ENCODE measurements at regions not wholly inside any gene's neighbourhood (a gene's known extent, or its start where the extent isn't known, plus 50 kb on each side); places are given as distances from the start of the nearest gene placed in this dataset.

- no peak for TF ChIP-seq ZBTB40 (IDR thresholded peaks at IDR 0.05; ENCODE audit: borderline replicate concordance)
- TF ChIP-seq POLR2AphosphoS2 (IDR thresholded peaks at IDR 0.05; ENCODE audit: low read depth, low read length) = no peak
- Histone ChIP-seq H3K27me3 (replicated peaks in 1 of 2; ENCODE audit: control insufficient read depth in 2 of 2, insufficient read depth in 2 of 2, low read length in 1 of 2) (no peaks in the 10 kb centered on the region), H3K4me3 (no peak overlapping the region), H3K9ac (ENCODE audit: control insufficient read depth, insufficient read depth, low read length) (no peak overlapping the region), H4K20me1 (ENCODE audit: control insufficient read depth, insufficient read depth) (no peaks in the 10 kb centered on the region), H3K4me1 (ENCODE audit: control insufficient read depth, insufficient read depth, low read length) (no peaks in the 10 kb centered on the region), H2AFZ (ENCODE audit: control insufficient read depth, low read depth, low read length) (no peak overlapping the region), H3K79me2 (ENCODE audit: control insufficient read depth, insufficient read depth, low read length) (no peaks in the 10 kb centered on the region), H3K4me2 (ENCODE audit: control insufficient read depth, insufficient read depth) (no peak overlapping the region), H3K27ac (ENCODE audit: control insufficient read depth, insufficient read depth) (no peak overlapping the region), H3K36me3 (ENCODE audit: control insufficient read depth in 2 of 2, insufficient read depth in 2 of 2, low read length in 1 of 2) (no peaks in the 10 kb centered on the region), H3K9me3 (replicated peaks; ENCODE audit: control insufficient read depth, insufficient read depth, low read length) (no peaks in the 10 kb centered on the region)
- DNase-seq (ENCODE audit: low read depth, low spot score) (no peak), ATAC-seq (no peak), FAIRE-seq (no peak)
- POLR2A ChIA-PET = no interaction called here
- SMC1A ChIA-PET (ENCODE audit: uncharacterized antibody, unreplicated experiment) = no interaction called here
- BruUV-seq (replicated peaks) = no TSS peak
- 26% methylated on average over 4 of the region's 4 CpGs for WGBS (ENCODE audit: insufficient coverage, insufficient replicate concordance, low lambda C conversion rate, missing lambda C conversion rate)
- CTCF ChIA-PET = interaction anchor here (1.7 kb wide), 1 partner anchor 158 kb away, joined by 4 read pairs; no protein-coding TSS in a partner anchor
- in situ Hi-C loops (cut with MboI) = no loop called here
- intact Hi-C loops (cut with micrococcal nuclease; ENCODE audit: unreplicated experiment) = no loop called here
- RAD21 ChIA-PET (ENCODE audit: unreplicated experiment) = no interaction called here
These were observed 195.6 kb downstream of the UTP18 start for GRCh38 chr17:51455931-51456330.

DNA sequence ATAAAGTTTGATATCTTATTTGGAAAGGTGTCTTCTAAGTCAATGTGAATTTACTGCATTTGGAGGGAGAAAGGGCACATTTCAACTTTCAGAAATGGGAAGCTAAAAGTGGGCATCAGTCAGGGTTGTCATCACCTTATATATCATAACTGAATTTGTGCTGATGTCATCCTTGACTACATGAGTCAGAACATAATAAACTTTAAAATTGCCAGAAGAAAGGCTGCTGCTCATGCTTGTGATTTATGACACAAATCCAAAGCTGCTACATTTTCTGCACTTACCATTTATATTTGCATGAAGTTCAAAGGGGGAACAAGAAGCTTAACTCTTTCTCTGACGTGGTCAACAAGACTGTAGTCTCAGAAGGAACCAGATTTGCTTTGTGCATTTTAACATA is 196.6 kb downstream of the UTP18 start:
- DNase-seq (ENCODE audit: low read depth, low spot score) (no peak), FAIRE-seq (no peak), ATAC-seq (no peak)
- Histone ChIP-seq H3K9ac (ENCODE audit: control insufficient read depth, insufficient read depth, low read length) (no peak overlapping the region), H3K36me3 (ENCODE audit: control insufficient read depth in 2 of 2, insufficient read depth in 2 of 2, low read length in 1 of 2) (no peaks in the 10 kb centered on the region), H3K4me2 (ENCODE audit: control insufficient read depth, insufficient read depth) (no peak overlapping the region), H3K9me3 (replicated peaks; ENCODE audit: control insufficient read depth, insufficient read depth, low read length) (no peaks in the 10 kb centered on the region), H3K79me2 (ENCODE audit: control insufficient read depth, insufficient read depth, low read length) (no peaks in the 10 kb centered on the region), H3K4me3 (no peak overlapping the region), H3K27ac (ENCODE audit: control insufficient read depth, insufficient read depth) (no peak overlapping the region), H3K27me3 (replicated peaks in 1 of 2; ENCODE audit: control insufficient read depth in 2 of 2, insufficient read depth in 2 of 2, low read length in 1 of 2) (no peaks in the 10 kb centered on the region), H4K20me1 (ENCODE audit: control insufficient read depth, insufficient read depth) (no peaks in the 10 kb centered on the region), H3K4me1 (ENCODE audit: control insufficient read depth, insufficient read depth, low read length) (no peaks in the 10 kb centered on the region), H2AFZ (ENCODE audit: control insufficient read depth, low read depth, low read length) (no peak overlapping the region)
- ChIA-PET SMC1A (ENCODE audit: uncharacterized antibody, unreplicated experiment) (no interaction called here), RAD21 (ENCODE audit: unreplicated experiment) (no interaction called here), POLR2A (interaction anchor here (0.6 kb wide), 1 partner anchor 14 kb away, joined by 3 read pairs; no protein-coding TSS in a partner anchor), CTCF (interaction anchor here (0.8 to 1.7 kb wide), 3 partner anchors 20 to 159 kb away, joined by 3 to 4 read pairs (median 3); no protein-coding TSS in a partner anchor)
- BruUV-seq (replicated peaks) = no TSS peak
- intact Hi-C loops (cut with micrococcal nuclease; ENCODE audit: unreplicated experiment) = no loop called here
- 0% methylated on average over 1 of the region's 1 CpG for WGBS (ENCODE audit: insufficient coverage, insufficient replicate concordance, low lambda C conversion rate, missing lambda C conversion rate)
- in situ Hi-C loops (cut with MboI) = no loop called here
- TF ChIP-seq EP300 (IDR thresholded peaks at IDR 0.05; ENCODE audit: borderline replicate concordance in 1 of 2, control insufficient read depth in 1 of 2, low read depth in 2 of 2, low read length in 2 of 2) (no peak), BMI1 (IDR thresholded peaks at IDR 0.05; ENCODE audit: borderline replicate concordance) (no peak), WRNIP1 (IDR thresholded peaks at IDR 0.05; ENCODE audit: borderline replicate concordance, low read depth, low read length) (no peak), ZBED1 (IDR thresholded peaks at IDR 0.05; ENCODE audit: borderline replicate concordance) (no peak)
- TF ChIP-seq, protein P1, sequence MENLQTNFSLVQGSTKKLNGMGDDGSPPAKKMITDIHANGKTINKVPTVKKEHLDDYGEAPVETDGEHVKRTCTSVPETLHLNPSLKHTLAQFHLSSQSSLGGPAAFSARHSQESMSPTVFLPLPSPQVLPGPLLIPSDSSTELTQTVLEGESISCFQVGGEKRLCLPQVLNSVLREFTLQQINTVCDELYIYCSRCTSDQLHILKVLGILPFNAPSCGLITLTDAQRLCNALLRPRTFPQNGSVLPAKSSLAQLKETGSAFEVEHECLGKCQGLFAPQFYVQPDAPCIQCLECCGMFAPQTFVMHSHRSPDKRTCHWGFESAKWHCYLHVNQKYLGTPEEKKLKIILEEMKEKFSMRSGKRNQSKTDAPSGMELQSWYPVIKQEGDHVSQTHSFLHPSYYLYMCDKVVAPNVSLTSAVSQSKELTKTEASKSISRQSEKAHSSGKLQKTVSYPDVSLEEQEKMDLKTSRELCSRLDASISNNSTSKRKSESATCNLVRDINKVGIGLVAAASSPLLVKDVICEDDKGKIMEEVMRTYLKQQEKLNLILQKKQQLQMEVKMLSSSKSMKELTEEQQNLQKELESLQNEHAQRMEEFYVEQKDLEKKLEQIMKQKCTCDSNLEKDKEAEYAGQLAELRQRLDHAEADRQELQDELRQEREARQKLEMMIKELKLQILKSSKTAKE (IDR thresholded peaks at IDR 0.05; ENCODE audit: low read depth, poor library complexity, severe bottlenecking) = no peak

All from GM12878 (cell line).